HG03521 (cell line): ENCODE measurements at regions not wholly inside any gene's neighbourhood (a gene's known extent, or its start where the extent isn't known, plus 50 kb on each side); places are given as distances from the start of the nearest gene placed in this dataset.

Experiments
- ATAC-seq: cut with Tn5 transposase; IDR thresholded peaks from one replicate; pipeline ENCODE4 v1.9.1; 2021; ENCODE audit warnings: mild to moderate bottlenecking, moderate library complexity; ENCODE audit not compliant: unreplicated experiment

- no peak for ATAC-seq
These were observed 51.1 kb upstream of the TMEM33 start for GRCh38 chr4:41883988-41884734.

GRCh38 chr4:41882625-41883347, 52.4 kb upstream of the TMEM33 start:
- no peak for ATAC-seq

GRCh38 chr4:41881981-41882624, 53.1 kb upstream of the TMEM33 start:
- no peak for ATAC-seq

GRCh38 chr4:41880840-41881831, 54.1 kb upstream of the TMEM33 start:
- ATAC-seq: no peak

GRCh38 chr4:41880022-41880837, 55.0 kb upstream of the TMEM33 start:
- ATAC-seq: no peak

- no peak for ATAC-seq
These were observed 55.7 kb upstream of the TMEM33 start for GRCh38 chr4:41879552-41879951.

- no peak for ATAC-seq
These were observed 56.2 kb upstream of the TMEM33 start for GRCh38 chr4:41878991-41879491.

GRCh38 chr4:41878170-41878969, 56.9 kb upstream of the TMEM33 start:
- no peak for ATAC-seq

- no peak for ATAC-seq
These were observed 58.0 kb upstream of the TMEM33 start for GRCh38 chr4:41877020-41877796.

GRCh38 chr4:41874873-41875272, 60.4 kb upstream of the TMEM33 start:
- no peak for ATAC-seq

GRCh38 chr4:41874398-41874797, 60.8 kb upstream of the TMEM33 start:
- ATAC-seq: no peak

GRCh38 chr4:41873380-41874295, 61.6 kb upstream of the TMEM33 start:
- no peak for ATAC-seq

- no peak for ATAC-seq
These were observed 65.2 kb upstream of the TMEM33 start for GRCh38 chr4:41870035-41870434.

GRCh38 chr4:41866799-41867677, 68.2 kb upstream of the TMEM33 start:
- ATAC-seq: no peak

- ATAC-seq: no peak
These were observed 69.0 kb upstream of the TMEM33 start for GRCh38 chr4:41865981-41866798.
